ENCODE measurements at regions not wholly inside any gene's neighbourhood (a gene's known extent, or its start where the extent isn't known, plus 50 kb on each side); places are given as distances from the start of the nearest gene placed in this dataset.
"Not testable (repeated sequence)": the region's sequence is repeated elsewhere in the genome, so short reads cannot be mapped to it uniquely, and the experiment has no call there.

DNA sequence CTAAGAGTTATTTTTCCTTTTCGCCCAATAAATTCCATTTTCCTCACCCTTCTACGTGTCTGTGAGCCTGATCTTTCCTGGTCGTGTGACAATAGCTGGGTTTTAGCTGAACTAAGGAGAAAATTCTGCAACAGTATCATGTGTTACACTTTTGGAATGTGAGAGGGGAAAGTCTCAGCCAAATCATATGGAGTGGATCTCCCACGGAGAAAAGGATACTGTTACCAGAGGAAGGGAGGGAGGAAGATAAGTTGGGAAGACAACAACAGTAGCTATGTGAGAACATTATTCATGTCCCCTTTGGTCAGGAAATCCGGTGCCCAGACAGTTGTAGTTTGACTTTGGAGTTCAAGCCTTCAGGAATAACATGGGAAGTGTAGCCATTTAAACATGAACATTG, 584.0 kb upstream of the RAG2 start:
- no peak for DNase-seq (ENCODE audit: low spot score)

DNA sequence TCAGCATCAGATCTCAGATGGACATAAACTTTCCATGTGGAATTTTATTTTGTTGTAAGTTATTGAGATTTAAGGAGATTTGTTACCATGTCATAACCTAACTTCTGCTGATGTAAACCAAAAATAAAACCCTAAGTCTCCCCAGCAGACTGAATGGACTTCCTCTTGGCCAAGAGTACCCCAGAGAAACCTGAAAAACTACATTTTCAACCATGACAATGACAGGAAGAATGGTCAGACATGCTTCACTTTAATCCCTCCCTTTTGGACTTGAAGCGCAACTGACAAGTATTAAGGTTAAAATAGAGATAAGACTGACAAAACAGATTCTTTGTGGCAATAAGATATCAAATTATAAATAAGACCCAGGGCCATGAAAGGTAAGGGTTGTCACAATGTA, 579.7 kb upstream of the RAG2 start:
- DNase-seq (ENCODE audit: low spot score), result no peak

DNA sequence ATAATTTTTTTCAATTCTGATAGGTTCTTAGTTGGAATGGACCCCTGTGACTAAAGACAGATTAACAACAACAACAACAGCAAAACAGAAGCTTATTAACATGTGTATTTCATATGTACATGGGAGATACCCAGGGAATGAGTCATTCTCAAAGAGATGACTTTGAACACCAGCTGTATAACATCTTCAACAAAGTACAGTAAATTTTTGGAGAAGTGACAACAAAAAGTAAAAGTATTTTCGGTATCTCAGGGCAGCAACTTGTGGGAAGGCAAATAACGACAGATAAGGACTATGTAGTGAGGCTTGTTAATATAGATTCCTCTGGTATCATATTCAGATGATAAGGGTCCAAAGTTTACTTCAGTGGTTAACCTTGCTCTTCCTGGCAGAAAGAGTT, 573.4 kb upstream of the RAG2 start:
- no peak for DNase-seq (ENCODE audit: low spot score)

DNA sequence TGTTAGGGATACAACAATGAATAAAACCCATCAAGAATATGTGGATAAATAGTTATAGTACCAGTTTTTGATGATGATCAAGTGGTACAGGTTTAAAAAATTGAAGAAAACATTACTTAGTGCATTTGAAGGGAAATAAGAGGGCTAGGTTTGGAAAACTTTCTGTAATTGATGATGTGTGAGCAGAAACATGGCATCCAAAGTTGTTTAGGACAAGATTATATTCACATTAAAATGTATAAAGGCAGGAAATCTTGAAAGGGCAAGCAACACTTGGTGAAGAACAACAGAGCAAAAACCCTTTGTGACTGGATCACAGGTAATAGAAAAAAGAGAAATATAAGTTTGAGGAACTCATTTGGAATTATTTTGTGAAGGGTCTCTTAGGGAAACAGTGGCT, 572.3 kb upstream of the RAG2 start:
- no peak for DNase-seq (ENCODE audit: low spot score)

DNA sequence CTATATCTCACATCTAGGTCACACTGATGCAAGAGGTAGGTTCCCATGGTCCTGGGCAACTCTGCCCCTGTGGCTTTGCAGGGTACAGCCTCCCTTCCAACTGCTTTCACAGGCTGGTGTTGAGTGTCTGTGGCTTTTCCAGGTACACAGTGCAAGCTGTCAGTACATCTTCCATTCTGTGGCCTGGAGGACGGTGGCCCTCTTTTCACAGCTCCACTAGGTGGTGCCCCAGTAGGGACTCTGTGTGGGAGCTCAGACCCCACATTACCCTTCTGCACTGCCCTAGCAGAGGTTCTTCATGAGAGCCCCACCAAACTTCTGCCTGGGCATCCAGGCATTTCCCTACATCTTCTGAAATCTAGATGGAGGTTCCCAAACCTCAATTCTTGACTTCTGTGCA, 547.4 kb upstream of the RAG2 start:
- not testable (repeated sequence) for DNase-seq (ENCODE audit: low spot score)

DNA sequence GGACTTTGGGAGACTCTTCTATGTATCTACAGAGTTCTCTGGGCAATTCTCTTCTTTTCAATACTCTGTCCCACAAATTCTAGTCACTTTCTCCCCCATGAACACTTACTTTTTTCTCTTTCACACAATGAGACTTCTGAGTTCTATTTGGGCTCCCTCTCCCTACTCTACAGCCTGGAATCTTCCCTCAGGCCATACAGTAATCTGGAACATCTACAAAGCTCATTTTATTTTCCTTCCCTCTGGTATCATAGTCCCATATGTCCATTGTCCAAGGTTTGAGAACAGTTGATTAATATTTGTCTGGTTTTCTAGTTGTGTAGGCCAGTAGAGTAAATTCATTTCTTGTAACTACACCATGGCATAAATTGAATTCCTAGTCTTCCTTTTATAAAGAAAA, 544.6 kb upstream of the RAG2 start:
- DNase-seq (ENCODE audit: low spot score), result no peak

DNA sequence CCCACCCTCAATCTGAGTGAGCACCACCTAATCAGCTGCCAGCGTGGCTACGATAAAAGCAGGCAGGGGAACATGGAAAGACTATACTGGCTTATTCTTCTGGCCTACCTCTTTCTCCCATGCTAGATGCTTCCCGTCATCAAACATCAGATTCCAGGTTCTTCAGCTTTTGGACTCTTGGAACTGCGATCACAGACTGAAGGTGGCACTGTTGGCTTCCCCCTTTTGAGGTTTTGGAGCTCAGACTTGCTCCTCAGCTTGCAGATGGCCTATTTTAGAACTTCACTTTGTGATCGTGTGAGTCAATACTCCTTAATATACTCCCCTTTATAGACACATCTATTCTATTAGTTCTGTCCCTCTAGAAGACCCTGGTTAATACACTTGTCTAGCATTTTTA, 543.7 kb upstream of the RAG2 start:
- DNase-seq (ENCODE audit: low spot score), result no peak

DNA sequence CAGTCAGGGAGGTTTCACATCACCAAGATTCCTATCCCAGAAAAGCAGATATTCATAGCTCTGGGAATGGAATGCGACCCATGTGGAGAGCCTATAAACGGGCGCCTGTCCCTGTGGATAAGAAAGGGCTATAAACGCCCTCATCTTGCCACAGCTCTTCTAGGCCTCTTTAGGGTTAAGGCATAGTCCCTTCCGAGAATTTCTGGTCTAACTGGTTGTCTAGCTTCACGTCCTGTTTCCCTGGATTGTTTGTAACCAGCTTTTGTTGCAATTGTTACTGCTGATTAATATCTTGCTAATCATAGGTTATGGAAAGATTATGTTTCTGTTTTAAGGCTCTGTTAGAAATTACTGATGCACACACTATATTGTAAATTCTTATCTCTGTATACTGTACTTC, 537.6 kb upstream of the RAG2 start:
- not testable (repeated sequence) for DNase-seq (ENCODE audit: low spot score)

DNA sequence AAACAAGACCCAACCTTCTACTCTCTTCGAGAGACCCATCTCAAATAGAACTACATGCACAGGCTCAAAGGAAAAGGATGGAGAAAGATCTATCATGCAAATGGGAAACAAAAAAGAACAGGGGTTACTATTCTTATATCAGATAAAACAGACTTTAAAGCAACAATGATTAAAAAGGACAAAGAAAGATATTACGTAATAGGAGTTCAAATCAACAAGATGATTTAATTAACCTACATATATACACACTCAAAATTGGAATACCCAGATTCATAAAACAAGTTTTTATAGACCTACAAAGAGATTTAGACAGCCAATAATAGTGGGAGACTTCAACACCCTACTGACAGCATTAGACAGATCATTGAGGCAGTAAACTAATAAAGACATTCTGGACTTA, 536.6 kb upstream of the RAG2 start:
- no peak for DNase-seq (ENCODE audit: low spot score)

DNA sequence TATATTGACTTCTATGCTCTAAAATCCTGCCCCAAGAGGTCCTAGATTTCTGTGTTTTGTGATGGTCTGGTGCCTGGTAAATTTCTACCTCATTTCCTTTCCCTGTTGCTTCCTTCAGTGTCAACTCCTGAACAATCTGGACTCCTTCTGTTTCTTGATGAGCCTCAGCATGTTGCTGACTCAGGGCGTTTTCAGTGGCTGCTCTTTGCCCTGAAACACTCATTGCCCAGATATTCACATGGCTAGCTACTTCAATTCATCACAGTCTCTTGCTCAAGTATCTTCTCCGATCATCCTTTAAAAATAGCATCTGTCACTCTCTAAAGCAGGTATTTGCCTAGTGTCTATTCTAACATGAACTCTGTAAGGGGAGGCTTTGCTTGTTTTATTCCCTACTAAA, 526.3 kb upstream of the RAG2 start:
- DNase-seq (ENCODE audit: low spot score), result no peak

DNA sequence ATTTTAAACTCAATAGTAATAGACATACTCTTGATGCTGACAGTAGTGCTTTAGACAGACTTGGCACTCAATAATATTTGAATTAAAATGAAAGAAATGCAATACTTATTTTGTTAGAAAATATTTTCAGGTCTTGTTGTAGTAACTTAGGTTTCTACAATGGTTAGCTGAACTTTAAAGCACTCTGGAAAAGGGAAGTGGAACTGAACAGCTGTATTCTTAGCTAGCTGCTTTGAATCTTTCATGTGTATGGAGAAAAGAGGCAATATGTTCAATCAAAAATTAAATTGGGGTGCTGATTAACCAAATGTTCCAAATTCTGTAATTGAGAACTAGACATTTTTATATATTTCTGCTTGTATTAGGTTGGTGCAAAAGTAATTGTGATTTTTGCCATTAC, 517.9 kb upstream of the RAG2 start:
- DNase-seq (ENCODE audit: low spot score), result no peak

DNA sequence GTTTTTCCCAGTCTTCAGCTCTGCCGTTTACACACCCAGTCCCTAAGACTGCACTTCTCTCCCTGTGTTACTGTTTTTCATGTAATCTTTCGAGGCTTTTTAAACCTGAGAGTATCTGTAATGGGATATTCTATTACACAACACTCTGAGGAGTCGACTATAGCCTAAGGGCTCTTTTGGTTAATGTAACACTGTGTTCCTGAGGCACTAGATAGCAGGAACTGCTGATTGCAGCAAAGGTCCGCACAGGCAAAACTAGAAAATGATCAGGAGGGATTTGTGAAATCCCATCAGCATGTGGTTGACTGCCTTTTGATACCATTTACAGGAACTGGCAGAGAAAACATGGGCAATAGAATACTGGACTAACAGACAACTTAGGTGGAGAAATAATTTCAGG, 512.3 kb upstream of the RAG2 start:
- DNase-seq (ENCODE audit: low spot score), result no peak

DNA sequence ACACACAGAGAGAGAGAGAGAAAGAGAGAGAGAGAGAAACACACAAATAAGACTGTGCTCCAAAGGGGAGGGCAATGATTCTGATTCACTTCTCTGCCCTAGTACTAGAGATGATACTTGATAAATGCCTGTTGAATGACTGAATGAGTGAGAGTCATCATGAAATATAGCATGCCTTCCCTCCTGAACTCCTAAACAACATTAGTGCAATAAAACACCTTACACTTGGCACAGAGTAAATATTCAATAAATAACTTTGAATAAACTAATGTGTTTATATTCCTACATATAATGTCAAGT, 511.2 kb upstream of the RAG2 start:
- no peak for DNase-seq (ENCODE audit: low spot score)

DNA sequence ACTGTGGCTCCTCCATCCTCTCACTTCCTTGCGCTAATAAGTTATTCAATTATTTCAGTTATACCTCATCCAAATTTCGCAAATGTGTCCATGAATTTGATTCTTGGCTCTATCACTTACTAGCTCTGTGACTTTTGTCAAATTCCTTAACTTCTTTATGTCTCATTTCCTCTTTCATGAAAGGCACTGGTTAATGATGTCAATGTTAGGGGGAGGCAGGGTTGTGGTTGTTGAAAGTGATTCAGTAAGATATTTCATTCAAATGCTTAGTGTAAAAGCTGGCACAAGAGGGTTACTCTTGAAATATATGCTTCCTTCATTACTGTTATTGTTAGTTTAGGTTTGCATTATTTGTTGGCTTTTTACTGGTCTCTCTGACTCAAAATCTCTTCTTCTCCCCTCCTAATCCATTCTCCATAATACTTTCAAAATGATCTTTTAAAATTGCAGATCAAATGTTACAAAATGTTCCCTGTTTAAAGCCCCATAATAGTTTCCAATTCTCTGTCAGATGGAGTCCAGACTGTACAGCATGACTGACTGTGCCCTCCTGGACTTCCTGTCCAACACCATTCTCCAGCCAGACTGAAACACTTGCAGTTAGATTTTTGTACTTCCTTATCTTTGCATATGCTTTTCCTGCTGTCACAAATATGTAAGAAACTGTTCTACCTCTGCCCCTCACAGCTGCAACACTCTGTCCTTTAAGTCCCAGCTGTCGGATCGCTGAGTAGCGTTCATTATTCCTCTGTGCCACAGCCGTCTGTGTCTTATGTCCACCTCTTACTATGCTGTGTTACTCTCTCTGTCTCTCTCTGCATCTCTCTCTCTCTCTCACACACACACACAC, 510.6 kb upstream of the RAG2 start:
- no peak for DNase-seq (ENCODE audit: low spot score)

DNA sequence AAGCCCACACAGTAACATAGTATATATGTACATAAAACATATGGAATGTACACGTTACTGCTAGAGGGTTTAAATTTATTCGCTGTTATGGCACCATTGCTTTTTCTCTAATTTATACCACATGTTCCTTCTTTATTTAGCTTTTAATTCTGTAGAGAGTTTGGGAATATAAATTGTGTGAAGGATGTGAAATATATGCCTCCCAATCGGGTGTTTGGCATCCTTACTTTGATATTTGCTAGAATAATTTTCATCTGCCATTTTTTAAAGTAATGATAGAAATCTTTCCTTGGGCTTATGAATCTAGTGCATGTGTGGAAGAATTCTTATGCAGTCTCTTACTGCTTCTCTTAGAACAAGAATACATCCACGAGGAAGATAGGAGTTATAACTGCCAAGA, 509.8 kb upstream of the RAG2 start:
- DNase-seq (ENCODE audit: low spot score), result no peak

DNA sequence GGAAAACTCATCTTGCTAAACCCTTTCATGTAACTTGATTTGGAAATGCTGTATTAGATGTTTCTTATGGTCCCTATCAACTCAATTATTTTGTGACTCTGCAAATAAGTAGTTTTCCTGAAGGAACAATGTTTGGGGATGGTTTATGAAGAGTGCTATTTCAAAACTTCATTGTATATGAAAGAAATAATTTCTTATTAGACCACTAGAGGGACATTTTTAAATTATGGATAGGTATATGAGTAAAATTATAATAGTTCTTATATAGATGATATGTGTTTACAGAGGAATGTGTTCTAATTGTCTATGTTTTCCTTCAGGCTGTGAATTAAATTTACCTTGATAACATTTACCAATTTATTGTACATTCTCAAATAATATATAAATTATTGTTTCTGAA, 509.4 kb upstream of the RAG2 start:
- DNase-seq (ENCODE audit: low spot score), result no peak

DNA sequence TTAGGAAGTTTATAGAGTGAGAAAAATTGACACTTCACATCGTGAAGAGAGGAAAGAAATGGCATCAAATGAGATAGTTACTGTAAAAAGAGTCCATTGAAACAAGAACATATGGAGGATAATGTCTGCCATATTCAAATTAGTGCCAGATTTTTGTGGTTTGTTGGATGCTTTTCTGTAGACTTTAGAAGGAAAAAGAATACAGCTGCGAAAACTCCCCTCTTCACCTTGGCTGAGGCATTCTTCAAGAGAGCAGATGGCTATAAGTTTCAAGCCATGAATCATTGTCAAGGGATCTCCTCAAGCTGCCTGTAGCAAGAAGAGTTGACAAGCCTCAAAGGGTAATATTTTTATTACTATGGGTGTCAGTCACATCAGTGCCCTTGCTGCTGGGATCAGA, 507.4 kb upstream of the RAG2 start:
- no peak for DNase-seq (ENCODE audit: low spot score)

DNA sequence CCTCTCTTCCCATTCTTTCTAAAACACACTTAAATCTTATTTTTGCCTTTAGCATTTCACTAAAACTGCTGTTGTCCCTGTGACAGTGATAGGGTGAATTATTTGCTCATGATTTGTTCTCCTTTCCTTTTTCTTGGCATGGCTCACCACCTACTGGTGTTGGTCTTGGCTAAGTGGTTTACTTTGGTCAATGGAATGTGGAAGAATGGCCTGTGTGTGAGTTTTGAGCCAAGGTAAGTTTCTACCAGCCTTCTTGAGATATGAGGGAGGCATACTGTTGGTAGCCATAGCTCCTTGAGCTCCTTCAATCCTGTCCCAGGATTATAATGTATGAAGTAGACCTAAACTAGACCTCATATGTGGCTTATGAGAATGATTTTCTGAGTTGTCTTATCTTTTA, 506.3 kb upstream of the RAG2 start:
- no peak for DNase-seq (ENCODE audit: low spot score)

DNA sequence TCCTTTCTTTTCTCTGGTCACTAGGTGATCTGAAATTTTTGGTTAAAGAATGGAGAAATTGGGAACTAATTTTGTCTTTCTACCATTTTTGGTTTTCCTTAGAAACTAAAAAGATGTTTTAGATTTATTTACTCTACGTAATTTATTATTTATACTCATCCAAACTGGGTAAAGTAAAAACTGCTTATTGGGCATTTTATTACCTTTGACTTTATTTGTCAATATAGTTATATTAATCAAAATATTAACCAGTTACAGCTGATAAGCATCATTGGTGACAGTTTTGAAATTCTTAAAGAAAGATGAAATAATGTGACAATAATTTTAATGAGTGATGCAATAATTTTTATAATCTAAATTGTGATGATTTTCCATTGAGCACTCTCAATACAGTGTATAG, 502.0 kb upstream of the RAG2 start:
- DNase-seq (ENCODE audit: low spot score), result no peak

DNA sequence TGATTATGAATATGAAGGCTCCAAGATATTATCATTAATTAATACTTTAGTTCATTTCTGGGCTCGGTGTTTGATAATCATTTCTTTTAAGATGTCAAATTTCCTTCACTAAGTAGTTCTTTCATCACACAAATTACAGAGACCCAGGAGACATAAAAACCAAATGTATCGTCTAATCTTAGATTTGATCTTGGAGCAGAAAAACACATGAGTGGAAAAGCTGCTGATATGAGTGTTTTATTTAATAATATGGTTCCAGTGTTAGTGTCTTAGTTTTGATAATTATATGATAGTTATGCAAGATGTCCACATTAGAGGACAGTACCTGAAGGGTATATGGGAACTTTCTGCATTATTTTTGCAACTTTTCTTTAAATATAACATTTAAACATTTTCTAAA, 494.5 kb upstream of the RAG2 start:
- DNase-seq (ENCODE audit: low spot score), result no peak

DNA sequence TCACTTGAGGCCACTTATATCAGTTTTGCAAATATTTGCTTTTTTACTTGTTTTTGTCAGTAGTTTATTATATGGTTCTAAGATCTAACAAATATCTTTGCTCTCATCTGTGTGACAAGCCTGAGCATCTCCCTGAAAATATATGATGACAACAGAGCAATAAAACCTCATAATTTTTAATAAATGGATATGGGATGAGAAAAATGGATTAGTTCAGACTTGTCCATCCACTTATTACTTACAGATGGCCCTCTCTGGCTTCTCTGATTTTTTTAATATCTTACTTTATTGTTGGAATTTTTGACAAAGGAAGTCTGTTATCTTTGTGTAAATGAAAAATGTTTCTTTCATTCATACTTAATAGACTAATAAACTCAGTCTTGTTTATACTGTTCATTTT, 491.4 kb upstream of the RAG2 start:
- no peak for DNase-seq (ENCODE audit: low spot score)

DNA sequence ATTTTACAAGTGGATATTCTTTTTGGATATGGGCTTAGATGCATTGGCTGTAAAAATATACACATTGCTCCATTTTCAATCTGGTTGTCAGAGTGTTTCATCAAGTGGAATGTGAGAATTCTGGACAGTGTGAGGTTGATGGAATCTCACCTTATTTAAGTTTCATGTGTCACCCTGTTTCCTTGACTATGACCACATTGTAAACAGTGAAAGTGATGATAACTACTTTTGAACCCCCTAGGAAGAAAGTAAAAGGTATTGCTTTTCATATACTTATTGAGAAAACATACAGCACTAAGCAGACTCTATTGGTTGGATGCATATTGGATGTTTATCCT, 490.5 kb upstream of the RAG2 start:
- no peak for DNase-seq (ENCODE audit: low spot score)

DNA sequence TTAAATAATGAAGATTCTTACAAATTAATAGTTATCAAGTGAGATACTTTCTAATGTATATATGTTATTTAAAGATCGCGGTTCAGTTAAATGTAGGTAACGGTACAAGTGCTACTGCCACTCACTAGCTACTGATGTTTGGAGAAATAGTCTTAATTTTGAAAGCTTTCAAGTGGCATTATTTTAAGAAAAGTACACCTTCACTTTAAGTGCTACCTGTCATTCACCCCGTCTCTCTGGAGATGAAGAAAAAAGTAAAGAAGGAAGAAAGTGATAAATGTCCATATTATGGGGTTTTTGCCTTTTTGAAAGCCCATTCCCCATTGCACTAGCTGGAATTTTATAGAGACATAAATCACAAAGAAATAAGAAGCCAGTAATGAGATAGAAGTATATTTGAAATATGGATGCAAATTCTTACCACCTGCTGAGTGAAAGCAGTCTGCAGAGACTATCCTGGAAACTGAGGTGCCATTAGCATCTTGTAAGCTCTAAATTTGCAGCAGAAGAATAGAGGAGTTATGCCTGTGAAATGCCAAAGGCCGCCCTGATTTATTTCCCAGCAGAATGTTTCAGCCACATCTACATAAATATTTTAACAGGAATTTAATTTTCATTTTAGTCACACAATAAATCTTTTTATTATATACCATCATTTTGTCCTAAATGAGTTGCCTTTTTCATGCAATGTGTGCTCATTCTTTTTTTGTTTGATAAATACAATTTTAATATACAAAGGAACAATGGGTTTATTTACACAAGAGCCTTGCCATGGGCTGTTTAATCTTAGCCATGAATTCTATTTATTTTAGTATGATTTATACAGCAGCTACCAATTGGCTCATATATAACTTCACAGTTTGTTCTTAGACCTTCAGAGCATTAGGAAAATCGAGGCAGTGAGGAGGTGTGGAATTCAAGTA, 489.9 kb upstream of the RAG2 start:
- no peak for DNase-seq (ENCODE audit: low spot score)

DNA sequence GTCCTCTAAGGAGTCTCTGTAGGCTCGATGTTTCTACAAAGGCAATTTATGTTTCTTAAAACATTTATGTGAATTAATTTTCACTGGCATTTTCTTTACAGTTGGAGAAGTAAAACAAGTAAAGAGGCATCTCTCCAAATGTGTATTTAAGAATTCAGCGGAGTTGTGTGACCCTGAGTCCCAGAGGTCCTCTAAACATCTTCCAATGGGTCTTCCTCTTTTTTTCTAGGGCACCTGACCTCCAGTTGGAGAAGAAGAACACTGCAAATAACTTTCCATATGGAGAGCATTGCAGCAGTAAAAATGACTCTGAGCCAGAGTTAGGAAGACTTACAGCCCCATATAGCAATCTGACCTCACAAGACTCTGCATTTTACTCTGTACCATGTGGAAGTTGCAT, 480.5 kb upstream of the RAG2 start:
- no peak for DNase-seq (ENCODE audit: low spot score)

All from mucosa of gallbladder (tissue), 1 donor.